DOHH2 (cell line): ENCODE measurements at regions not wholly inside any gene's neighbourhood (a gene's known extent, or its start where the extent isn't known, plus 50 kb on each side); places are given as distances from the start of the nearest gene placed in this dataset.

Experiments used
- H3F3A ChIP-seq: fragments of 200-600 bp; sonication (generic), shearing (Covaris generic); 2 replicates; pipeline ENCODE4 v1.6.0; 2016; ENCODE audit warnings: antibody characterized with exemption, mild to moderate bottlenecking; ENCODE audit not compliant: control insufficient read depth, insufficient read depth
- H3K27ac ChIP-seq: fragments of 200-600 bp; sonication (generic); 2 replicates; pipeline ENCODE4 v1.5.1; 2014; ENCODE audit warnings: low read depth, mild to moderate bottlenecking, low read length, moderate library complexity
- H3K27me3 ChIP-seq: fragments of 200-600 bp; sonication (generic); 2 replicates; pipeline ENCODE4 v1.6.1; 2014; ENCODE audit warnings: mild to moderate bottlenecking, low read length, mixed read lengths; ENCODE audit not compliant: control insufficient read depth
- H3K36me3 ChIP-seq: fragments of 200-600 bp; sonication (generic); 2 replicates; pipeline ENCODE4 v1.6.1; 2014; ENCODE audit warnings: mild to moderate bottlenecking, low read length, moderate library complexity, mixed read lengths; ENCODE audit not compliant: control insufficient read depth
- H3K4me1 ChIP-seq: fragments of 200-600 bp; sonication (generic); 2 replicates; pipeline ENCODE4 v1.6.1; 2014; ENCODE audit warnings: mild to moderate bottlenecking, low read length, mixed read lengths; ENCODE audit not compliant: control insufficient read depth
- H3K4me2 ChIP-seq: fragments of 200-600 bp; sonication (generic); 2 replicates; pipeline ENCODE4 v1.6.0; 2014; ENCODE audit warnings: mild to moderate bottlenecking, low read length, moderate library complexity
- H3K4me3 ChIP-seq: fragments of 200-600 bp; sonication (generic); 2 replicates; pipeline ENCODE4 v1.5.1; 2014; ENCODE audit warnings: mild to moderate bottlenecking, low read length, mixed read lengths
- H3K79me2 ChIP-seq: fragments of 200-600 bp; sonication (generic); 2 replicates; pipeline ENCODE4 v1.6.1; 2014; ENCODE audit warnings: mild to moderate bottlenecking, low read length, mixed read lengths; ENCODE audit not compliant: control insufficient read depth
- H3K9me2 ChIP-seq: fragments of 200-600 bp; sonication (generic); replicated peaks from 2 replicates; pipeline ENCODE4 v1.6.1; 2014; ENCODE audit warnings: mild to moderate bottlenecking, low read length, mixed read lengths; ENCODE audit not compliant: control insufficient read depth
- H3K9me3 ChIP-seq: fragments of 200-600 bp; sonication (generic); 2 replicates; pipeline ENCODE4 v1.6.1; 2014; ENCODE audit warnings: antibody characterized with exemption, low read length, mixed read lengths; ENCODE audit not compliant: control insufficient read depth, insufficient read depth
- H4K20me1 ChIP-seq: fragments of 200-600 bp; sonication (generic); 2 replicates; pipeline ENCODE4 v1.6.0; 2014; ENCODE audit warnings: low read depth, mild to moderate bottlenecking, antibody characterized with exemption, low read length, moderate library complexity; ENCODE audit not compliant: control insufficient read depth, insufficient read depth
- EZH2phosphoT487 ChIP-seq: fragments of 200-600 bp; sonication (generic); IDR thresholded peaks from 2 replicates; pipeline ENCODE4 v1.6.1; 2017; ENCODE audit warnings: borderline replicate concordance, mild to moderate bottlenecking, antibody characterized with exemption, low read length, moderate library complexity, mixed read lengths
- TF ChIP-seq, protein P1 (sequence below): fragments of 200-600 bp; sonication (generic); IDR thresholded peaks from one replicate; pipeline ENCODE4 v1.5.1; 2014; ENCODE audit warnings: antibody characterized with exemption, mild to moderate bottlenecking, low read depth, low read length; ENCODE audit not compliant: poor library complexity, severe bottlenecking

GRCh38 chr13:44887515-44887914 is 101.8 kb downstream of the NUFIP1 start:
- H3F3A ChIP-seq: no peaks in the 10 kb centered on the region
- H4K20me1 ChIP-seq: no peaks in the 10 kb centered on the region
- H3K4me2 ChIP-seq: no peak overlapping the region
- no peaks in the 10 kb centered on the region for H3K4me1 ChIP-seq
- TF ChIP-seq, protein P1, sequence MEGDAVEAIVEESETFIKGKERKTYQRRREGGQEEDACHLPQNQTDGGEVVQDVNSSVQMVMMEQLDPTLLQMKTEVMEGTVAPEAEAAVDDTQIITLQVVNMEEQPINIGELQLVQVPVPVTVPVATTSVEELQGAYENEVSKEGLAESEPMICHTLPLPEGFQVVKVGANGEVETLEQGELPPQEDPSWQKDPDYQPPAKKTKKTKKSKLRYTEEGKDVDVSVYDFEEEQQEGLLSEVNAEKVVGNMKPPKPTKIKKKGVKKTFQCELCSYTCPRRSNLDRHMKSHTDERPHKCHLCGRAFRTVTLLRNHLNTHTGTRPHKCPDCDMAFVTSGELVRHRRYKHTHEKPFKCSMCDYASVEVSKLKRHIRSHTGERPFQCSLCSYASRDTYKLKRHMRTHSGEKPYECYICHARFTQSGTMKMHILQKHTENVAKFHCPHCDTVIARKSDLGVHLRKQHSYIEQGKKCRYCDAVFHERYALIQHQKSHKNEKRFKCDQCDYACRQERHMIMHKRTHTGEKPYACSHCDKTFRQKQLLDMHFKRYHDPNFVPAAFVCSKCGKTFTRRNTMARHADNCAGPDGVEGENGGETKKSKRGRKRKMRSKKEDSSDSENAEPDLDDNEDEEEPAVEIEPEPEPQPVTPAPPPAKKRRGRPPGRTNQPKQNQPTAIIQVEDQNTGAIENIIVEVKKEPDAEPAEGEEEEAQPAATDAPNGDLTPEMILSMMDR: no peak
- no peak for TF ChIP-seq EZH2phosphoT487
- H3K36me3 ChIP-seq: no peaks in the 10 kb centered on the region
- H3K79me2 ChIP-seq: no peaks in the 10 kb centered on the region
- H3K9me2 ChIP-seq: no peaks in the 10 kb centered on the region
- no peaks in the 10 kb centered on the region for H3K27me3 ChIP-seq
- H3K4me3 ChIP-seq: no peak overlapping the region
- no peak overlapping the region for H3K27ac ChIP-seq
- no peaks in the 10 kb centered on the region for H3K9me3 ChIP-seq

GRCh38 chr13:44884076-44884729 is 105.1 kb downstream of the NUFIP1 start:
- Histone ChIP-seq H3K27ac (no peak overlapping the region), H3K27me3 (no peaks in the 10 kb centered on the region), H3K4me2 (no peak overlapping the region), H3F3A (no peaks in the 10 kb centered on the region), H3K79me2 (no peaks in the 10 kb centered on the region), H3K9me3 (no peaks in the 10 kb centered on the region), H3K36me3 (no peaks in the 10 kb centered on the region), H3K4me3 (no peak overlapping the region), H4K20me1 (no peaks in the 10 kb centered on the region), H3K9me2 (no peaks in the 10 kb centered on the region), H3K4me1 (no peaks in the 10 kb centered on the region)
- TF ChIP-seq, protein P1: no peak
- TF ChIP-seq EZH2phosphoT487: no peak

DNA sequence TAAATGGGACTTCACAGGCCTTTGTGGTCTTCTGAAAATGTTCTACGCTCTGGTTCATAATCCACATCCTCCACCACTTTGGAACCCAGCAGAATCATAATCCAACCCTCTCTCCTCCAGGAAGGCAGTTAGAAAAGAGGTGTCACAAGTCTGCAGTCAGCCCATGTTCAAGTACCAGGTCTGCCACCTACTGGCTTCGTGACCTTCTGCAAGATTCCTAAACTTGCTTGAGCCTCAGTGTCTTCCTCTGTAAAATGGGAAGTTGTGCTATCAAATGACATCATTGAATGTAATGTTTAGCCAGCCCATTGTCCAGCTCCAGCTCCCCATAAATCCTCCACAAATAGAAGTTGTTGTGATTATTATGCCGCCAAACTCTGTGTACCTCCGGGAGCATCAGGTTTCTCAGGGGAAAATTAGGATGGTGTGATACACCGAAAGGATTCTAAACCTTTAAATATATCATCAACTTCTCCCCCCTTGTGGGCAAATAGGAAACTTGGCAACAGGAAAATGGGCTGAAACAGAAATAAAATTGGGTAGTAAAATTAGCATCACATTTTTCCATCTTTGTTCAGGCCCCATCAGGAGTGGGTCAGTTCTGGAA is 109.7 kb downstream of the NUFIP1 start:
- H3K36me3 ChIP-seq: no peaks in the 10 kb centered on the region
- no peak overlapping the region for H3K4me3 ChIP-seq
- H3F3A ChIP-seq: no peaks in the 10 kb centered on the region
- no peak overlapping the region for H3K4me2 ChIP-seq
- no peaks in the 10 kb centered on the region for H3K9me2 ChIP-seq
- TF ChIP-seq, protein P1: peak; percentile 38
- TF ChIP-seq EZH2phosphoT487: no peak
- no peaks in the 10 kb centered on the region for H3K79me2 ChIP-seq
- H3K9me3 ChIP-seq: no peaks in the 10 kb centered on the region
- no peaks in the 10 kb centered on the region for H3K27me3 ChIP-seq
- no peaks in the 10 kb centered on the region for H4K20me1 ChIP-seq
- H3K27ac ChIP-seq: no peak overlapping the region
- H3K4me1 ChIP-seq: no peaks in the 10 kb centered on the region
